ENCODE measurements at regions not wholly inside any gene's neighbourhood (a gene's known extent, or its start where the extent isn't known, plus 50 kb on each side); places are given as distances from the start of the nearest gene placed in this dataset.

DNA sequence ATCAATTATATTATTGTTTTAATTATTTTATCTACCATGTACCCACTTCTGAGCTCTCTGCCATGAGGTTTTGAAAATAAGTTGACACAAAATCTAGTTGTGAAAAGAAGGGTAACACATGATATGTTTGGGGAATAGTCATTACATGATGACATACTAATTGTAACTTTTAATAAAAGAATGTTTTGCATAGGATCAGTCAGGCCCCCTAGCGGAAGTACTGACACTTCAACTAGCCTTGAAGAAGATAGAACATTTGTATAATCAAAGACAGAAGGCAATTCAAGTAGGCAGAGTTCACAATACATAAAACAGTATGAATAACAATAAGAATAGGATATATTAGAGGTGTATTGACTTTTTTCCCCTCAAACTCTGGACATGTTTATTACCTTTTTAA lies 1191.0 kb upstream of the AGA start:
- DNase-seq = no peak

DNA sequence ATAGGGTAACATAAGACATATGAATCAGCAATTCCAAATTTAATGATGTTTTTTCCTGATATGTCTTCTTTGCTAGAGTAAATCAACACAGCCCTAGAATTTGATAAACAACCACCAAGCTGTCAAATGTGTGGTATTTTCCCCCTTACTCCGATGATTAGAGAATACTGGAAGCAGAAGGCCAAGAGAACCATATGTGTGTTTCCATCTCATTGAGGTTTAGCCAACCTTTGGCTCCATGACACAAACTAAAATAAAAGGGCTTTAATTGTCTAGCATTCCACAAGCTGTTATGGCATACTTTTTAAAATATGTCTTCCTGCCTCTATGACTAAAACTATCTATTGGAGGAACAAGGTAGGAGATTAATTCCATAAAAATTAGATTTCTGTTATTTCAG lies 1222.4 kb upstream of the AGA start:
- DNase-seq = no peak

GRCh38 chr4:178665916-178666315 lies 1223.7 kb upstream of the AGA start:
- no peak for DNase-seq

GRCh38 chr4:178671766-178672165 lies 1229.5 kb upstream of the AGA start:
- DNase-seq = no peak

GRCh38 chr4:178672512-178672911 lies 1230.3 kb upstream of the AGA start:
- DNase-seq = no peak

DNA sequence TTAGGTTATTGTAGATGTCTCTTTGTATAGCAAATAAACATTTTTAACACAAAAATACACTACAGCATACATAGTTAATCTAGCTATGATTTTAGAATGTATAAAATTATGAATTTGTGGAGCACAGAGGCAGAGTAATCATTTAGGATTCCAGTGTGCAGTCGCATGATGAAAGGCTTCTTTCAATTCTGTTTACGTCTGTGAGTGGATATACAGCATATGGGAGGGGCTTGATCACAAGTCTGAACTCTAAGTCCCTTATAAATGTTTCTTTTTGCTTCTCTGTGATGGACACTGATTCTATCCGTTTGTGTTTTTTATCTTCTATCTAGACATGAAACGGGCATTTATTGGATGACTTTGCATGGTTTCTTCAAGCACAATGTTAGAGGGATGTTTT lies 1239.6 kb upstream of the AGA start:
- no peak for DNase-seq

GRCh38 chr4:178689926-178690325 lies 1247.7 kb upstream of the AGA start:
- DNase-seq = no peak

GRCh38 chr4:178693816-178694215 lies 1251.6 kb upstream of the AGA start:
- DNase-seq = no peak

- no peak for DNase-seq
These were observed 1254.3 kb upstream of the AGA start for GRCh38 chr4:178696515-178696914.

- no peak for DNase-seq
These were observed 1270.2 kb upstream of the AGA start for GRCh38 chr4:178712486-178712885.

- no peak for DNase-seq
These were observed 1295.8 kb upstream of the AGA start for GRCh38 chr4:178738026-178738425.

DNA sequence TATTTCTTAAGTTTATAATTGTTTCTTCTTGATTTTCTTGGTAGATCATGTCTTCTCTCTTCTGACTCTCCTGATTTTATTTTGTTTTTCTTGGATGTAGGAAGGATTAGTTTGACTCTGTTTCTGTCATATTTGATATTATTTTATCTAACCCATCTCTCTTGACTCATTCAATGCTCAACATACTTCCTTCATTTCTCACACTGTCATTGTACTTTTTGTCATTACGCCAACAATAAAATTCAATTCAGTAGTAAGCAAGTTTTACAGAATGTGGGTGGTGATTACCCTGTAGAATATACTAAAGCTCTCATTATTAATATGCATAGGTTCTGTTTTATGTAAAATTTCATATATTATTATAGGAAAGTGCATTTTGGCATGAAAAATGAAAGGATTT lies 1303.0 kb upstream of the AGA start:
- DNase-seq = no peak

GRCh38 chr4:178752954-178753525 lies 1310.8 kb upstream of the AGA start:
- no peak for DNase-seq

DNA sequence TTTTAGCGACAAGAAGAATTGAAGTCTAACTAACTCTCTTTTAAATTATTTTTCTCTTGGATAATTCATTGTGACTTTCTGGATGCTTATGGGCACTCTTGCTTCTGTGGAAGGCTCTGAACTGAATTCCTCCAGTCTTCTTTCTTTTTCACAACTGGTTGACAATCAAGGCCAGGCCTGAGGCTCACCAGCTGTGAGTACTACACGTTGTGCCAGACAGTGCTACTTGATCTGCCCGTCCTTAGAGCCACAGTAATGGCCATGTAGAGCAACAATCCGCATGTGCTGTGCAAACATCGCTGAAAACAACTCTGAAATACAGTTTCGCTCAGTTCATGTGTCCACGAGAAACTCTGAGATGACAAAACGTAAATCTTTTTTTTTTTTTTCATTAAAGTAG lies 1336.3 kb upstream of the AGA start:
- no peak for DNase-seq

DNA sequence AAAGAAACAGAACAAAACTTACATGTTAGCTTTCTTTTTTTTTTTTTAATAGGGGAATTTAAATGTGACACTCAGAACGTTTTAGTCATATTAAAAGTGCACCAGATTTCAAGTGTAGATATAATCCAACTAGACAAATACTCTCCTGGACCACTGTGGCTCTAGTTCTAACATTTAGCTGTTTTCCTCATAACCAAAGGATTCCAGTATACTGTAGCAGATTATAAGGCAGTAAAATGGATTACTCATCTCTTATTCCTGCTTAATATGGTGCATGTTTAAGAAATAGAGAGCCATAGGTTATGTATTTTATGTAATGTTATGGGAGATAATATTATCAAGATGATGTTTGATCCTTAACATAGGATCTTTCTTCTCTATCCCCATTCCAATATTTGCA lies 1339.5 kb upstream of the AGA start:
- DNase-seq = no peak

DNA sequence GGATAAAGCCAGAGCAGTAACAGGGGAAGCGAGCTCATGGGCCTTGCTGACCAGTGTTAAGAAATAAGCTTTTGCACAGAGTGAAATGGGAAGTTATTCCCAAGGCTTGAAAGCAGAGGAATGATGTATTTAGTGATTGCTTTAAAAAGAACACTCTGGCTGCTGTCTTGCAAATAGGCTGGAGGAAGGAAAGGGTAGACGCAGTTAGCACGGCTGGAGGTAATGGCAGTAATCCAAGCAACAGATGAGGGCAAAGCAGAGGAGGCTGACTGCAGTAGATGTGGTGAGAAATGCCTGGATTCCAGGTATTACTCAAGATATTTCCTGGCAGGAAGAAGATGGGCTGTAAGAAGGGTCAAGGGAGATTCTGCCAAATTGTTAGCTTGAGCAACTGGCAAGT lies 1342.3 kb upstream of the AGA start:
- DNase-seq = no peak

DNA sequence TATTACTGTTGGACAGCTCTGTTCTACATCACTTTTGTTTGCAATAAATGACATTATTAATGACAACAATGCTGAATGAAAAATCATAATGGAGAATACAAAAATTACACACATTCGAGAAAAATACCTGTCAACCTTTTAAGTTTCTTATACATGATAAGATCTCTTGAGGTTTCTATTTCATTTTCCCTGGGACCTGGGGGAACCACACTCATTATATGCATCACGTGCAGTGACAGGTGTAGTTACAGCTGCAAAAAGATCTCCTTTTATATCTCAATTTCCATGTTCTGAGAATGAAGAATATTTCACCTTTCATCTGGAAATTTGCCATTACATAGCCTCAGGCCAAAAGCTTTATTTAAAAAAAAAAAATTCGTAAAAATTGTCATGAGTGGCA lies 1347.0 kb upstream of the AGA start:
- no peak for DNase-seq

DNA sequence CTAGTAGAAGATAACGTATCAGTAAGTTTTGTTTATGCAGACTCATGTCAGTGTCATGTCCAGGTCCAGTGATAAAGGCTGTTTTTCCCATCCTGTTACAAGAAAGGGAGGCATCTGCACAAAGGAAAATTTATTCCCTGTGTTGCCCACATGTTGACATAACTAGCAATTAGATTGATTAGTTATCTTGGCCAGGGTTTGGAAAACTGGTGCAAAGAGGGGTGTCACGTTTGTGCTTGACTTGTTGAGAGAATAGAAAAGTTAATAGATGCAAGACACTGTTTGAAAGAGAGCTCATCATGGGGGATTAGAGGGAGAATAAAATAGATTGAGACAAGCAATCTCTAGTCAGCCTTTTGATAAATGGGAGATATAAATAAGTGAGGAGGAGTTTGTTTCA lies 1357.0 kb upstream of the AGA start:
- no peak for DNase-seq

DNA sequence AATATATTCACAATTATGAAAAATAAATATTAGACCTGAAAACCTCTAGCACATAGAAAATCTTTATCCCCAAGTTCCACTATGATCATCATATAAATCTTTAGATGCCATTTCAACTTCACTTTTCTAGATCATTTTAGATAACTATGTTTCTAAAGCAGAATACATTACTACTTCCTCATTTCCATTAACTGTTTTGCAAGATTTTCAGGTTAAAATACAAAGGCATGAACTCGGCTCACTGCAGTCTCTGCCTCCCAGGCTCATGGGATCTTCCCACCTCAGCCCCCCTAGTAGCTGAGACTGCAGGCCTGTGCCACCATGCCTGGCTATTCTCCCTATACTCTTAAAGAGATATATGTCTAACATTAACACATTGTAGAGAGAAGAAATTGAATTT lies 1365.9 kb upstream of the AGA start:
- no peak for DNase-seq

GRCh38 chr4:178809921-178810320 lies 1367.7 kb upstream of the AGA start:
- no peak for DNase-seq

GRCh38 chr4:178811356-178811755 lies 1369.1 kb upstream of the AGA start:
- DNase-seq = no peak

DNA sequence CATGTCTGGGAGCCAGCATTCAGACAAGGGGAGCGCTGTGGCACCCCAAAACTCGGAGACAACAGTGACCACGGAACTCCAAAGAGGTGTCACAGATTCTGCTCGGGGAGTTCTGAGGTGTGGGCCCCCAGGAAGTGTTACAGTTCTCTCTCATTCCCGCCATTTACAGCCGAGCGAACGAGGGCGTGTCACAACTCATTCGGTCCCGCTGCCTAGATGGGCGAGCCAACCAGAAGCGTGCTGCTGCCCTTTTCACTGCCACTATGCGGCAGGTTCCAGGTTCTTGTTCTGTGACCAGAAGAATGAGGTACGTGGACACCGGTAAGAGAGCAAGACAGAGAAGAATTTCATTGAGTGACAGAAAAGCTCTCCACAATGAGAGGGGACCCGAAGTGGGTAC lies 1370.6 kb upstream of the AGA start:
- DNase-seq = no peak

GRCh38 chr4:178814908-178815307 lies 1372.7 kb upstream of the AGA start:
- no peak for DNase-seq

DNA sequence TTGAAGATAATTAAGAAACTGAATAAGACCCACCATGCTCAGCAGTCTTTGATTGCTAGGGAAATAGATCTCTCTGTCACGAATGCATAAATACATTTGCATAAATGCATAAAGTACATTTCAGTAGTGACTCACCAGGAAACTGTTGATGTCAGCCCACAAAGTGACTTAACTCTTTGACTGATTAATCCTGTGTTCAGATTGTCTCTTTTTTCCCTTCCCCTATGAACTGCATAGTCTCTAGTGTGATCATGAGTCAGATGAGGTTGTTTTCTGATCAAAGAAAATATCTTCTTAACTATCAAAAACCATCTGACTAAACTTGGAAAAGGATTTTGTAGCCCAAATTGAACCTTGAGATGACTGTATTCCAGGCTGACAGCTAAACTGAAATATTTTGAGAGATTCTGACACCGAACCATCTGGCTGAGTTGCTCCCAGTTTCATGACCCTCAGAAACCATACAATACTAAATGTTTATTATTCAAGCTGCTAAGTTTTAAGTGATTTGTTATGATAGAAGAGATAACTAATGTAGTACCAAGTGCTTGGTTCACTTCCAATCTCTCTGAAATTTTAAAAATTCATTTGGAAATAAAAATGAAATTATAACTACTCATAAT lies 1381.5 kb upstream of the AGA start:
- no peak for DNase-seq

DNA sequence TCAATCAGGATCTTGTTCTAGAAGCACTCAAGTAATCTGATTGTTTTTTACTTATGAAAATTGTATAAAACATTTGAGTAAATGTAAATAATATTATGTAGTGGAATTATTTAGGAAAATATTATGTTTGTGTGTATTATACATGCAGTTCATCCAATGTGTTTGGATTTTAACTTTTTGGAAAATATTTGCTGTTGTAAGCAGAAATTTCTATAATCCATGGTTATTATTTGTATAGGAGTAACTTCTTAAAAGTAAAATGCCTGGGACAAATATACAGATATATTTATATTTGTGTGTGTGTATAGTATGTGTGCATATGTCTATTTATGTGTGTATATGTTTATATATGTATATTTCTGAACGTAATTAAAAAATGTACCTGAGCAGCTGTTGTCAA lies 1394.6 kb upstream of the AGA start:
- no peak for DNase-seq

DNA sequence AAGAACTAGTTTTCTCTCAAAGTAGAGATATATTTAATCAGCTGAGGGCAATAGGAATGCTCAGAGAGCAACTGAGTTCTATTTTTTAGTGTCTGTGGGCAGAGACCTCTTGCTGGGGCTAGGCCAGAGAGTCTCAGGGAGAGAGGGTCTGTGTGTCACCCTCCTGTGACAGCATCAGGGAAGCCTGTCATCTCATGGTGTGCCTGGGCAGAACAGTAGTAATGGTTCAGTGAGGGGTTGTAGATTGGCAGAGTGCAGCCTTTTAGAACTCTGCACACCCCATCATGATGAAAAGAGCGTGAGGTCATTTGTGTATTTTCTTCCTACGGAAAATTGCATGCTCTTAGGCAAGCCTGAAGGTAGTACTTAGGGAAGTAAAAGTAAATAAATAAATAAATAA lies 1396.5 kb upstream of the AGA start:
- DNase-seq = no peak

Measured in stimulated activated CD4-positive, alpha-beta T cell treated with anti-CD3 and anti-CD28 coated beads, Interleukin-12 subunit alpha, Interleukin-12 subunit beta, amount 100 ng/mL, for 4 hours (primary cell).